NCI-H1694 treated with DMSO at 0.1 percent for 48 hours (cell line): ENCODE measurements at regions not wholly inside any gene's neighbourhood (a gene's known extent, or its start where the extent isn't known, plus 50 kb on each side); places are given as distances from the start of the nearest gene placed in this dataset.

Experiments
- DNase-seq: peaks from one replicate; lab custom pipeline; 2025; lab: John Stamatoyannopoulos, UW

DNA sequence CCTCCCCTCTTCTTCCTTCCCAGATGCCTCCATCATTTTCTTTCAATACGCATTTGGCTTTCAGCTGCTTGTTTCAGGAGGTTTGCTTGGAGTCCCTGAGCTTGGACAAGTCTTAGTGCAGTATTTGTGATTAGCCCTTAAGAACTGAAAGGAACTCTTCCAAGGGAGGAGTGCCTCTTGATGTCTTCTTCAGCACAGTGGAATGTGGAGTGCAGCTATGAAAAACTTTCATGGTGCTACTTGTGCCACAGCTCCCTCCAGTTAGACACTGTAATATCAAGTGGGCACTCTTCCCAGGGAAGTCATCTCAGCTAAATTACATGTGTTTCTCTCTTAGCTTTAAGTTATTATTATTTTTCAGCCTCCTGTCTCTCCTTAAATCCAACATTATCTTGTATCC is 173.1 kb downstream of the NECTIN3 start:
- DNase-seq, result no peak

GRCh38 chr3:111246967-111247760 is 175.5 kb downstream of the NECTIN3 start:
- DNase-seq, result no peak

- DNase-seq, result no peak
Measured at GRCh38 chr3:111248406-111248805, 176.8 kb downstream of the NECTIN3 start.

- no peak for DNase-seq
Measured at GRCh38 chr3:111249421-111249820, 177.8 kb downstream of the NECTIN3 start.

GRCh38 chr3:111252779-111253178 is 181.2 kb downstream of the NECTIN3 start:
- no peak for DNase-seq

DNA sequence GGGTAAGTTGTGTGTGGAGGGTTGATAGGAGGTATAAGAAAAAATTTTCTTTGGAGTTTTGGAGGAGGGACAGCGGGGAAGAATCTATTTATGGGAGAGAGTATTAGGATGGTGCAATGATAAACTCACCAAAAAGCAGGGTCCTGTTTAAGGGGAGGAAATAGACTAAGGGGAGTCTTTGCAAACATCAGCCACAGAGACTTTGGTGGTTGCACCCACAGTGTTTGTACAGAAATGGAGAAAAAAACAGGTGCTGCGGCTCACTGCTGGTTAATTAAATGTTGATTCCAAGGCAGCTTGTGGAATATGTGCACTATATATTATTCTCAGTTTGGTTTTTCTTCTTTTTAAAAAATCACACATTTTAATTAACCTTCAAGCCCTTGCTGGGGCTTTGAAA is 182.1 kb downstream of the NECTIN3 start:
- DNase-seq, result no peak

DNA sequence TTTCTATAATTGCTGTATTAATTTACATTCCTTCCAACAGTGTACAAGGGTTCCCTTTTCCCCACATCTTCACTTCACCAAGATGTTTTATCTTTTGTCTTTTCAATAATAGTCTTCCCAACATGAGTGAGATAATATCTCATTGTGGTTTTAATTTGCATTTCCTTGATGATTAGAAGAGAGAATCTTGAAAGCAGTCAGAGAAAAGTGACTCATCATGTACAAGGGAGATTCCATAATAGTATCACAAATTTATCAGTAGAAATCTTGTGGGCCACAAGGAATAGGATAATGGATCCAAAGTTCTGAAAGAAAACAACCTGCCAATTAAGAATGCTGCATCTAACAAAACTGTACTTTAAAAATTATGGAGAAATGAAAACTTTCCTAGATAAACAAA is 189.3 kb downstream of the NECTIN3 start:
- DNase-seq, result no peak

- DNase-seq, result no peak
Measured at GRCh38 chr3:111269777-111270176, 198.2 kb downstream of the NECTIN3 start.

DNA sequence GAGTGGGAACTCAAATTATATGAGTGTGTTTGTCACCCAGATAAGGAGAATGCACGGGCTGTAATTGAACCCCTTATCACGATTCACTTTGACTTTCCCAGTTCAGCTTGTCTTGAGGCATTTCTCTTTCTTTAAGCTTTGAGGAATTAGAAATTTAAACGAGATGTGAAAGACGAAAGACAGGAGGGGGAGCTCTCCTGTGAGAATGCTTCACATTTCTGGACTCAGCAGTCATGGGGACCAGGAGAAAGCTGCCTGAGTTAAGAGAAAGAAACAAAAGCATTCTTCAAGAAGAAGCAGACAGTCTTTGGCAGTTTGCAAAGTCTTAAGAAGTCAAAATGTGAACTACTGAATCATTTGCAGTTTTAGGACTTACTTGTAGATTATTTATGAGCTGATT is 205.6 kb downstream of the NECTIN3 start:
- DNase-seq, result no peak

GRCh38 chr3:111278959-111279358 is 207.3 kb downstream of the NECTIN3 start:
- DNase-seq, result no peak

DNA sequence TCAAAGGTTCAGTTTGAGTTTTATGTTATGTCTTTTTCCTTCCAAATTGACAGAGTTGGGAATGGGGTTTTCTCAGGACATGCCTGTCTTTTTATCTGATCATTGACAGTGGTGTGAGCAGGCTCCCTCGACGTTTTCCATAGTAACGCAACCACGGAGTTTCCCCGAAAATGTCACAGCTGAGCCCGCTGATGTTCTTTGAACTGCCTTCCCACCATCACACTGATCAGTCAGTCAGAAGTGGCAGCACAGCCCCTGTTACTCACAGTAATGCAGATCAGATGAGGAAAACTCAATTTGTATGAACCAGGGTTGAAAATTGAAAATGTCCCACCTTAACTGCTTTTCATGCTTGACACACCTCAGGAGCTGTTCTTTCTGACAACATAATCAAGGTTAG is 210.4 kb downstream of the NECTIN3 start:
- DNase-seq, result no peak

DNA sequence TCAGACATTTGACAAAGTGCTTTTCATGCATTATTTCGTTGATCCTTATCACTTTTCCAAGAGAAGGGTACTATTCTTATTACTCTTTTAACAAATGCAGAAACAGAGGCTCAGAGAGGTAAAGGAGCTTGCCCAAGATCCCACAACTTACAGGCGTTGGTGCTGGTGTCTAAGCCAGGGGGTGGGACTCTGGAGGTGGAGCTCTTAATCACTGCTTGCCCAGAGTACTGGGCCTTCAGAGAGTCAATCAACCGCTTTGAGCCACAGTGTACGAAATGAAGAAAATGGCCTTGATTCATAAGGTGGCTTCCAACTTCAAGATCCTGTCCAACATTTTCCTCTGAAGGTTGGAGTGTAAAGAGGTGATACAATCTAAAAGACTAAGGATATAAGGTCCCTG is 211.5 kb downstream of the NECTIN3 start:
- DNase-seq, result no peak

DNA sequence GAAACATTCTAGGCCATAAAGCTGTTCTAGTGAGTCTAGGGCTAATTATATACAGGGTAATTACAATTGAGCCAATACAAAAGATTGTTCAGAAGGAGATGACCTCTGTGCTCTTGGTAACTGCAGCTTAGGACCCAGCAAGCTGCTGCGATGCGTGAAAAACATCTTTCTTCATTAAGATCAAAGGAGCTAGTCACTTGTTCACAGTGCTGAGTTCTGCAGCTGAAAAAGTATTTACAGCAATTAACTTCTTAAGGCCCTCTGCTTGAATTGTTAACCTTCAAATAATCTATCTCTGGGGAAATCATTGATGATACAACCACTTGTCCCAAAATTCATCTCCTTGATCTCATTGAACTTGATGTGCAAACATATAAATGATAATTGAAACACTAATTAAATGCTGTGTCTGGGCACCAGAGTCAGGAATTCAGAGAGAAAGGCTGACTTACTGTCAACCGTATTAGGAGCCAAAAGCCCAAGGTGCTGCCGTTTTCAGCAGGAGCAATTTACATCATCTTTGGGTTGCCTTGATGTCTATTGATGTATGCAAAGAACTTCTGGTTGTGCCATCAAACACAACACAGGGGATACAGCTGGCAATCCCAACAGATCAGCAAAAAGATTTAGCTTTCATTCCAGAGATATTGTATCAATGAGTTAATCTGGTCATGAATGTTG is 213.0 kb downstream of the NECTIN3 start:
- DNase-seq, result no peak

DNA sequence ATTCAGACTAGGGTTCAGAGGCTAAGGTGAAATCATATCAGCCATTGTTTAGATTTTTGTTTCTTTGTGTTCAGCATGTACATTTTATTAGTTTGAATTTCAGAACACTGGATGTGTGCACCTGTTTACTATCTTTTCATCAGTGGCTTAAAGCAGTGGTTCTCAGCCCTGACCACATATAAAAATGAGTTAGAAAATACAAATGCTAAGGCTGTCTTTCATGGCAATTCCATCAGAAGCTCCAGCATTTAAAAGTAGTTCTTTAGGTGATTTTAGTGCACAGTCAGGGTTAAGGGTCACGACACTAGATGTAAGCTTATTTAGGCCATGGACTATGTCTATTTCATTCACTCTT is 213.5 kb downstream of the NECTIN3 start:
- no peak for DNase-seq

- DNase-seq, result peak; percentile 97
Measured at GRCh38 chr3:111285694-111286093, 214.1 kb downstream of the NECTIN3 start.

GRCh38 chr3:111286746-111287145 is 215.1 kb downstream of the NECTIN3 start:
- DNase-seq, result no peak

- no peak for DNase-seq
Measured at GRCh38 chr3:111292117-111292516, 220.5 kb downstream of the NECTIN3 start.

DNA sequence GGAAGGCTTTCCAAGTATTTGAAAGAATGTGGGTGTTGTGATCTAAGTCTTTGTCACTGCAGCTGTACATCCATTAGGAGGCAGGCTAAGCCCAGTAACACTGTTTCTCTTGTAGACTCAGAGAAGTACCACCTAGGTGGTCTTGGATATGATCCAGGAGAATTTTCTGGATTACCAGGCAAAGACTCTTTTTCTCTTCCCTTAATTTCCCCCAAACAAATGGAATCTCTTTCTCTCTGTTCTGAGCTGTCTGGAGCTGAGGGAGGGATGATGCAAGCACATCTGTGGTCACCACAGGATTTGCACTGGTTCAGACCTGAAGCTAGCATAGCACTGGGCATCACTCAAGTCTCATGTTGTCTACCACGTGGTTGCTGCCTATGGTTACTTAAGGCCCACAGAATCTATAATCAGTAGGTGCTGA is 227.6 kb downstream of the NECTIN3 start:
- DNase-seq, result no peak

DNA sequence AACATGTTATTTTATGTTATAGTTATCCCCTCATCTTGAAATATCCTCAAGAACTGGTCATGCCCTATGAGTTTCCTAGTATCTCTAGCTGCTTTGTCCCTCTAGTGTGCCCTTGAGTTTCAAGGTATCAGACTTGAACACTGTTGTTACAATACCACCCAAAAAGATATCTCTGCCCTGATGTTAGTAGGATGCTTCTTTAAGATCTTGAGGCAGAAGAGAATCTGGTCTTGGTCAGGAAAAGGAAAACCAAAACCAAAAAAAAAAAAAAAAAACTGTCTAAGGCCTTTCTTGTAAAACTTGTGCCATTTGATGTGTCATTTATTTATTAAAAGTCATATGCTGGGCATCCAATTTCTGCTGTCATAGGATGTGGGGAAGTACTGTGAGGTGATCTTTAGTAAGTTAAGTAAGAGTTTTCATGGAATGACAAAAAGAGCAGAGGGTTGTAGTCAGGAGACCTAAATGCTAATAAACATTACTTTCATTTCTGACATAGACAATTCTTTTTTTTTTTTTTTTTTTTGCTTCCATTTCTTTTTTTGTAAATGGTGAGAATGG is 229.7 kb downstream of the NECTIN3 start:
- DNase-seq, result no peak

- no peak for DNase-seq
Measured at GRCh38 chr3:111302063-111302462, 230.4 kb downstream of the NECTIN3 start.

DNA sequence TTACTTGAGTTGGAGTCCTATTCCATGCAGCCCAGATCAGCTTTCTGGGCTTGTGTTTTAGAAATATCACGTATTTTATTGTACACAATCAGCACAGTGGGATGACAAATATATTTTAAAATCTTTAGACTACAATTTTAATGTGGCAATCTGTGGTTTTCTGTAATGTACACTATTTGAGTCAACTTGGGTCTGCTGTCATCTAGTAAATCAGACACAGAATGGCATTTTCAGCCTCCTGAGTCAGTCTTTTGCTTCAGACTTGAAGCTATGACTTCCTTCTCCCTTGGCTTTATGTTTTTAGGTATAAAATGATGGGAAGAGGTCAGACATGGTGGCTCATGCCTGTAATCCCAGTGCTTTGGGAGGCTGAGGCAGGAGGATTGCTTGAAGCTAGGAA is 232.1 kb downstream of the NECTIN3 start:
- DNase-seq, result no peak

- no peak for DNase-seq
Measured at GRCh38 chr3:111307676-111308075, 234.3 kb upstream of the CD96 start.

DNA sequence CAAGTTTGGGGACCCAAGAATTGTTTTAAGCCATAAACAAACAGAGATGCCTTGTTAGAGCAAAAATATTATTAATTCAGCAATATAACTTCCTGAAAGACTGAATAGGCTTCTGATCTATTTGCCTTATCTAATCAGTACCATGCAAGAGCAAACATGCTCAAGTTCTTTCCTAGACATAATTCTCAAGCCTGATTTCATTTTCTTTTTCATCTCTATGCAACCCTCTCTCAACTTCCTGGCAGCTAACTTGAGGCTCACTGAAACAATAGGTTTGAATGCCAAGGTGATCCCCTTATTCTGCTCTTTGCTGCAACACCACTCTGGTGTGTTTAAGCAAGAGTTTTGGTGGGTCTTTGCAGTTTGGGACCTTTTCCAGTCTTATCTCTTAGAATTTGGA is 230.9 kb upstream of the CD96 start:
- no peak for DNase-seq
